Kidney capillary endothelial cell (primary cell): ENCODE measurements at regions not wholly inside any gene's neighbourhood (a gene's known extent, or its start where the extent isn't known, plus 50 kb on each side); places are given as distances from the start of the nearest gene placed in this dataset.

ENCODE experiments used
- DNase-seq: peaks from one replicate; pipeline ENCODE4 v3.0.0-alpha.2; 2018; ENCODE audit warnings: low spot score

DNA sequence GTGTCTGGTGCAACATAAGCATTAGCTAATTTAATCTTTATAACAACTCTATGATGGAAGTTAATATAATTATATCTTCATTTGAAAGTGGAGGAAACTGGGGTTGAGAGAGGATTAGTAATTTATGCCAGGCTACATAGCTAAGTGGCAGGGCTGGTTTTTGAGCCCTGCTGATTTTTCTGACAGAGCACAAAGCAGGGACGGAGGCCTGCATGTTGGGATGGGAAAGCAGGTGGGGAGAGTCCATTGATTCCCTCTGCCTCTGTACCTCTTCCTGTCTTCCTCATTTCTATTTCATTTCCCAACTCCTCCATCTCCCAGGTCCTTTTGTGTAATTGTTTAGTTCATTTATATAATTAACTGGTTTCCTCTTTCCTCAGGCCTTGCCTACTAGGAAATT lies 251.6 kb upstream of the ZPLD1 start:
- no peak for DNase-seq

DNA sequence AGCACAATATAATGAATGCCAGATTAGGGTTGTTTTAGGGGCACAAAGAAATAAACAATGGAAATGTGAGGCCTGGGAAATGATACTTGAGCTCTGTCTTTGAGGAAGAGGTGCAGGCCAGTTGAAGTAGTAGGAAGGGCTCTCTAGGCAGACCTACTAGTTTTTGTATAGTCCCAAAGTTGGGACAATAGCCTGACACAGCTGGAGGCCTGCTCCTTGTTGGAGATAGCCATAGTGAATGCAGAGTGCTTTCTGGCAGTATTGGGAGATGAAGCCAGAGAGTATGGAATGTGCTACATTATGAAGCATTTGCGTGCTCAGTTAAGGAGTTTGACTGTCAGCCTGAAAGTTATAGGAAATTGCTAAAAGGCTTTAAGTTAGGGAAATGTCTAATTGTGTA lies 251.2 kb upstream of the ZPLD1 start:
- no peak for DNase-seq

DNA sequence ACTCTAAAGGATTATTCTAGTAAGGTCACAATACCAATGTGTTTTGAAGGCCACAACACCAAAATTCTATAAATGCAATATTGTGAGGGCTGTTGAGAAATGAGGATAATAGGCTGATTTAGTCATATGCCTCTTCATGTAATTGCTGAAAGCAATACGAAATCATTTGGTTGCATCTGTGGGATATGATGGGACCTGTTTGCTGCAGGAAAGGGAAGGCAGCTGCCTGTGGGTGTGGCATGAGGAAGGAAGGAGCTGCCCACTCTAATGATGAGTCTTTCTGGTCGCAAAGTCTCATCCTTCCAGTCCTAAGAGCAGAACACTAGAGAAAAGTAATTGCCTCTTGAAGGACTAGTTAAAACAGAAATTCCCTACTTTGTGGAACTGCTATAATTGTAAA lies 245.3 kb upstream of the ZPLD1 start:
- DNase-seq = no peak

DNA sequence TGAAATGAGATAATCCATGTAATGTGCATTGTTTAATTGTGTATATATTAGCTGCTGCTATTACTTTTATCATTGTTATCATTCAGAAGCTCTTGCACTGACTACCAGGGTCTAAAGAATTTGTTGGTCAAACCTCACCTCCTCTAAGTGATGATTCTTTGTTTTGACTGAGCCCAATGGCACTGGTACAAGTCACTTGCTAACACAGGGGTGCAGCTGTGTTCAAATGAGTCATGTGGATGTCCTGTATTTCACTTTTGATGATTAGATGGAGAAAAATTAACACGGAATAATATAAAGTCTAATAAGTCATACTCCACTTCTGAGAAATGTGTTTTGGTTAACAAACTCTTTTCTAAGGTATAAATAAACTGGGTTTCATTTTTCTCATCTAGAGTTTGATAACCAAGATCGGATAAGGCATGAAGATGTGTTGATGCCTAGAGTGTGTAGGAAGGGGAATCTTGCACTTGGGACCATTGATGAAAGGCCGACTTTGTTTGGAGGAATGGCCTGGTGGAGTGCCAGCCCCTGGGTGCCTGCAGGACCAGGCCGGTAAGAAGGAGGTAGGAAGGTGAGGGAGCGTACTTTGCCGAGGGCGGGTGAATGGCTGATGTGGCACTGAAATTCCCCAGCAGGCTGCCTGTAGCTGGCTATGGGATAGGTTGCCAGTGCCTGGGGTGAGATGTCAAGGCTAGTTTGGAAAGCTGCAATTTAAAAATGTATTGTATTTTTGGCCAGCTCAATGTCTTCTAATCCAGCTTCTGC lies 244.7 kb upstream of the ZPLD1 start:
- no peak for DNase-seq

DNA sequence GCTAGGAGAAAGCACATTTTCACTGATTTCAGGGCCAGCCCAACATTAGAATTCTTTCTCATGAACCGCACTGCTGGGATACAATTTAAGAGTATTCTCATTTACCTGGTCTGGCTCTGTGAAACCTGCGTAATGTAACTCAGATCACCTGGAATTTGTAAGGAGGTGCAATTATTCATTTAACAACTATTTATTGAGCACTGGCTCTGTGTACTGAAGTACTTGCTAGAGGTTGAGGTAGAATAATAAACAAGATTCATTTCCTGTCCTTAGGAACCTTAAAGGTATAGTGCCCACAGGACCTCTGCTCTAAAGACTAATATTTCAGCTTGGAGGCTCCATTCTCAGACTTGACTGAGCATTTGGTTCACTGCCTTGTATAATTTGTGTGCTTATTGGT lies 242.2 kb upstream of the ZPLD1 start:
- no peak for DNase-seq

DNA sequence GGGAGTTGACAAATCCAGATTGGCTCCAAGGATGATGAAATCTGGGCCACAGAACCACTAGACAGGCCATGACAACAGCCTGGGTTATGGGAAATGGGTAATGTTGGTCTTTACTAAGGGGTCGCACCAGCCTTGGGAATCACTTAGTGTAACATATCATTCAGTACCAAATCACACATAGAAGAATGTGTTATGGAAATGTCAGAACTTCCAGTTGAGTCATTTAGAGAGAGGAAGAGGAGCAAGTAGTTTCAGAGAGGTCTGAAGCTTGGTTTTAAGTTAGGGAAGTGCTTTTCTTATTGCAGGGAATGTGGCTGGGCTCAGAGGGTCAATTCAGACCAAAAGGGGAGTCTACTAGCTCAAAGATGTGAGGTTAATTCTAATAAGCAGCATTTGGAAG lies 241.6 kb upstream of the ZPLD1 start:
- no peak for DNase-seq

DNA sequence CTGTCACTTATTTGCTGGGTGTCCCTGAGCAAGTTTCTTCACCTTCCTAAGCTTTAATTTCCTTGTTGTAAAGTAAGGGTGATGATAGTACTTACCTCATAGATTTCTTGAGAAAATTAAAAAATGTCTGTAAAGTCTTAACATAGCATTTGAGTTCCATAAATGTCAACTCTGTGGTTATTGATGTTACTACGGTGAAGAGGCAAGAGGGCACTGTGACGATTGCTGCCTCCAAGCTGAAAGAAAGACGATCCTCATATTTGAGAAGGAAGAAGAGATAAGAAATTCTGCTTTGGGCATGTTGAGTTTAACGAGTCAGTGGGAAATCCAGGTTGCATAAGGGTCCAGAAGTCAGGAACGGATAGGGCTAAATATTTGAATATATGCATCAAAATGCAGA lies 240.8 kb upstream of the ZPLD1 start:
- no peak for DNase-seq

DNA sequence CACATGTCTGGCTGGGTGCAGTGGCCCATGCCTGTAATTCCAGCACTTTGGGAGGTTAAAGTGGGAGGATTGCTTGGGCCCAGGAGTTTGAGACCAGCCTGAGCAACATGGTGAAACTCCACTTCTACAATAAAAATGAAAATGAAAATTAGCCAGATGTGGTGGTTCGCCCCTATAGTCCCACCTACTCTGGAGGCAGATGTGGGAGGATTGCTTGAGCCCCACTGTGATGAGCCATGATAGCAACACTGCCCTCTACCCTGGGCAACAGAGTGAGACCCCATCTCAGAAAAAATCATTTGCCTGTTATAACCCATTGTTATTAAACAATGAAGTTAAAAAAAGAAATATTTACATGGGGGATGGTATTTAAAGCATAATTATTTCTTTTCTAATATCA lies 240.1 kb upstream of the ZPLD1 start:
- DNase-seq = no peak

DNA sequence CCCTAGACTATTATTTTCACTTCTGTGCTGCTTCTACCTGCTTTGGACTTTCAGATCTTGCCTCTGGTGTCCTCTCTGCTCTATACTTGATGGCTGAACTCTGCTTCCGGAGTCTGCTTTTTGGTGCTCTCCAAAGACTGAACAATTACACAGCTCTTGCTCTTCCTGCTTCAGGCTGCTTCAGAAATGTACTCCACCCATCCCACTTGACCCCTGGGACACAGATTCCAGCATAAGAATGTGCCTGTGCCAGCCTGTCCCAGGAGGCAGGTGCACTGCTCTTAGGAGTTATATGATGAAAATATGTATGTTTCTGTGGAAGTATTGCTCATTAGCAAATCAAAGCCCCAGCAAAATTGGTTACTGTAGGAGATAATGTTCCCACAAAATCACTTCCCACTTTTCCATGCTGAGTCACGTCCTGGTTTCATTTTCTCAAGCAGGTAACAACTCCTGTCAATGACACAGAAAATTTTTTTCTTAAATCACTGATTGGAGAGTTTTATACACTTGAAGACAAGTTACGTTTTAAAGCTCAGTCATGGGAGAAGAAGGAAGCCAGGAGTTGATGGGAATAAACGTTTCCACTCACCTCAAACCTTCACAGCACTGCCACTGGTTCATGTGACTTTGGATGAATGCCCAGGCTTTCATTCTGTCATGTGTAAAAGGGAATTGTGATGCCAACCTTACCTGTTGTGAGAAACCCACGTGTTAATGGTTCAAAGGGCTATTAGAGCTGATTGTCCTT lies 239.4 kb upstream of the ZPLD1 start:
- no peak for DNase-seq

DNA sequence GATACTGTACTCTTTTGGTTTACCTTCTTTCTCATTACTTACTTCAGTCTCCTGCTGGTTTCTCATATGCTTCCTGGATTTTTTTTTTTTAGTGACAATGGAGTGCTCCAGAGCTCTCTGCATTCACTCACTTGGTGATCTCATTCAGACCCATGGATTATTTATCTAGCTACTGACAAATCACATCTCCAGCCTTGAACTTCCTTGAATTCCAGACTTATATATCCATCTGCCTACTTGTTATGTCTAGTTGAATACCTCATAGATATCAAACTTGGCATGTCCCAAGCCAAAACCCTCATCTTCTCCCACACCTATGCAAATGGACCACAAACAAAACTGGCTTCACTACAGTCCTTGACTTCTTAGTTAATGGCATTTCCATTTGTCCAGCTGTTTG lies 234.7 kb upstream of the ZPLD1 start:
- DNase-seq = no peak

DNA sequence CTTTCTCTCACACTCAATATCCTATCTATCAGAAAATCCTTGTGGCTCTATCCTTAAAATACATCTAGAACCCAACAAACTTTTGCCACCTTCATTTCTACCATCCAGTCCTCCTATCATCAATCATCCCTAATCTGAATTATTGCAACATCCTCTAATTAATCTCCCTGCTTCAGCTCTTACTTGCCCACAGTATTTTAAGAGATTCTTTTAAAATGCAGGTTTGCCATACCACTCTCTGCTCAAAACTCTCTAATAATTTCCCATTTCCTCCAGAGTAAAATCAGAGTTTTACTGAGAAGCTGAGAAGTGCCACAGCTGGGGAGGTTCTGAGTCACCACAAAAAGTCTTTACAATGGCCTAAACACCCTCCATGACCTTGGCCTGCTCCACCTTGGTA lies 234.3 kb upstream of the ZPLD1 start:
- DNase-seq = no peak

DNA sequence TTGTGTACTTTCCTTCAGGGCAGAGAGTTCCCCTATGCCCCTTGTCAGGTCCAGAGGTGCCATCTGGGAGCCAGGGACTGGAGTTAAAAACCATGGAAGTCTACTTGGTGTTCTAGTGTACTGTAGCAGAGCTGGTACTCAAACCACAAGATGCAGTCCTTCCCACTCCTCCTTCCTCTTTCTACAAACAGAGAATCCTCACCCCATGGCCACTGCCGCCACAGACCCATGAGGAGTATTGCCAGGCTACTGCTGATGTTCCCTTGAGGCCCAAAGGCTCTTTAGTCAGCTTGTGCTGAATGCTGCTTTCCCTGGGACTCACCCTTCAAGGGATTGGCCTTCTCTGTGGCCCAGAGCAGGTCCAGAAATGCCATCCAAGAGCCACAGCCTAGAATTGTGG lies 229.2 kb upstream of the ZPLD1 start:
- DNase-seq = no peak

DNA sequence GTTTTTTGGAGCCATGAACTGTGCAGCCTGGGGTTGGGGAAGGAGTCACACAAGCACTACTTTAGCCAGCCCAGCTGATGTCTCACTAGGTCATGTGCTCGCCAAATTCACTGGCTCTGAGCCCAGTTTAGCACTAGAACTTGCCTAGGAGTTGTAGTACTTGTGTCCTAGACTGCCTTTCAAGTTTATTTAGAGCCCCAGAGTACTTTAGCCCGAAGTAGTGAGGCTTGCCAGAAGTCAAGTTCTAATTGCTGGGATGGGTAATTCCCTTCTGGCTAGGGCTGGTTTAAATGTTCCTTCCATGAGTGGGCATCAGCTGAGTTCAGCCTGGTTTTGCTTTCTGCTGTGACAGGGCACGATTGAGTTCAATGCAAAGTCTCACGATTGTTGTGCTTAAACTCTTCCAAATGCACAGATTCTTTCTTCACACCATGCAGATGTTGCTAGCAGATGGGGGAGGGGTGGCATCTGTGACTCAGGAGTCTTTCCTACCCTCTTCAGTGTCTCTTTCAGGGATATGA lies 228.2 kb upstream of the ZPLD1 start:
- no peak for DNase-seq

DNA sequence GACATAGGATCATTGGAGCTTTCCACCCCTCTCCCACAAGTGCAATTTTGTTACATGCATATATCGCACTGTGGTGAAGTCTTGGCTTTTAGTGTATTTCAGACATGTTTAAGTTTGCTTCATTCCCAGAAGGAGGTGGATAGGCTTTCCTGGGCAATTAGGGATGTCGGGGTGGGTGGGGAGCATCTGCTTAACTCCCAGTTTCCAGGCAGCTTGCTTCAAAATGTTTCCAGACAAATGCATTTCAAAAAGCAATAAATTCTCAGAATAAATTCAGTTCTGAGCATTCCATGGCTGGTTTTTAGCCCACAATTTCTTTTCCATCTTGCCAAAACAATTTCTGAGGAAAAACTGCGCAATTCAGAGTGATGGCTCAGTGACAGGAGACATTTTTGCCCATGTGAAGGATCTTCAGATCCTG lies 227.7 kb upstream of the ZPLD1 start:
- no peak for DNase-seq

DNA sequence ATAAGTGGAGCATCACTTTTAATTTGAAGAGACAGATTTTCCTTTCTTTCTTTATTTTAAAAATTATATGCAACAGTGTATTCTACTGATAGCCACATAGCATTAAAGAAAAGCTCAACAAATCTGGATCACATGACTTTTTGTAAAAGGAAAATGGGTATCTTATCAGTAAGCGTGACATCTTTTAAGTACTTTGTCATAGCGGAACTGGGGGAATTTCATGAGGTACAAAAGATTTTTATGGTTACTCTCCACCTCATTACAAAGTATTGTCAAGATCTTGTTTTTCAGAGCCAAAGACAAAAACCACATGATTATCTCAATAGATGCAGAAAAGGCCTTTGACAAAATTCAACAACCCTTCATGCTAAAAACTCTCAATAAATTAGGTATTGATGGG lies 219.6 kb upstream of the ZPLD1 start:
- DNase-seq = no peak

DNA sequence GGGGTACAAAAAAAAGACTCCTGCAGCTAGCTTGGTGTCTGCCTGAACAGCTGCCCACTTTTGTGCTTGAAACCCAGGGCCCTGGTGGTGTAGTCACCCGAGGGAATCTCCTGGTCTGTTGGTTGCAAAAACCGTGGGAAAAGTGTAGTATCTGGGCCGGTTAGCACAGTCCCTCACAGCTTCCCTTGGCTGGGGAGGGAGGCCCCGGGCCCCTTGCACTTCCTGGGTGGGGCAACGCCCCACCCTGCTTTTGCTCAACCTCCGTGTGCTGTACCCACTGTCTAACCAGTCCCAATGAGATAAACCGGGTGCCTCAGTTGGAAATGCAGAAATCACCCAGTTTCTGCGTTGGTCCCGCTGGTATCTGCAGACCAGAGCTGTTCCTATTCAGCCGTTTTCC lies 211.7 kb upstream of the ZPLD1 start:
- no peak for DNase-seq

DNA sequence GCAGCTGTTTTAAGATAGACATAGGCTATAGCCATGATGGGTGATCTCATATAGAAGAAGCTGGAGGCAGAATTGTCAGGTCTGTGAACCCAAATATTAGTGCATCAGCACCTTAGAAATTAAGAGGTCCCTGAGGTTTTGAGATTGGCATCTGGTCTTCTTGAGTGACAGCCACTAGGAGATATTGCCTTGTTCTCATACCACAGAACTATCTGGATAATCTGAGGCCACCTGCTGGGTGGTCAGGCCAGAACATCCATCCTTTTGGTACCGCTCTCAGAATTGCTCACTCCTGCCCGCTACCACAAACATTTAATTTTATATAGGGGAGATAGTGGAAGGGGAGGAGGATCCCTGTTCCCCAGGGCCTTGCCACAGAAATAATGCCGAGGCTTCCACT lies 210.6 kb upstream of the ZPLD1 start:
- peak; percentile 14 for DNase-seq

DNA sequence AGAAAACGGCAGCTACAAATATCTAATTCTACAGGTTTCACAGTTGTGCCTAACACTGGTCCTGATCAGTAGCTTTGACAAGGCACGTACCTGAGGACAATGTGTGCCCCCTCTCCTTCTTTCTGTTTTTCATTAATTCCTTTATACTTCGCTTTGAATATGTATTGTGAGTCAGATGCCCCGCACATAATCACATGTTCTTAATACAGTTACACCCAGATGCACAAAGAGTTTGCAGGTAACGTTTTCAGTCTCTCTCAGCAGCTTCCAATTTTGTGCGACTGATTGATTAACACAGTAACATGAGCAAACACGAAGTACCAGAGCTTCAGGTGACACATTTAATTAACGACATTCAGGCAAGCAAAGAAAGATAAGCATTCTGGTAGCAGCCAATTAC lies 209.8 kb upstream of the ZPLD1 start:
- no peak for DNase-seq

DNA sequence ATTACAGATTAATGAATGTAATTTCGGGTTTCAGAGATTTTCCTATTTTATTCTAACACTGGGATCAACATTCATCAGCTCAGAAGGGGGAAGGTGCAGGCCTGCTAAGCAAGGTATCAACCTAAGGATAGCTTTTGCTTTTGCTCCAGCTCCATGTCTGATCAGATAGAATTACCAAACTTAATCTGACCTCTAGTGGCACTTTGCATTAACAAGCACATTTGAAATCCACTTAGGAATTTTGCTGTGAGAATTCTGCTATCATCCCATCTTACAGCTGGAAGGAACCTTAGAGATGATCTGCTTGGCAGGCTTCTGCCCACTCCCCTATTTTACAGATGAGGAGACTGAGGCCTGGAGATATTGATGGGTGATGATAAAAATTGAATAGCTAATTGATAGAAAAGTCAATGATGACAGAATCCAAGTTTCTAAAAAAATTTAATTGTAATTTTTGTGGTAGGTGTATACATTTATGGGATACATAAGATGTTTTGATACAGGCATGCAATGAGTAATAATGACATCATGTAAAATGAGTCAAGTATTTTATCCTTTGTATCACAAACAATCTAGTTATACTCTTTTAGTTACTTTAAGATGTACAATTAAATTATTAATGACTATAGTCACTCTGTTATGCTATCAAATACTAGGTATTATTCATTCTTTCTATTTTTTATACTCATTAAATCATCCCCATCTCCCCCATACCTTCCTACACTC lies 209.2 kb upstream of the ZPLD1 start:
- peak; percentile 78 for DNase-seq

DNA sequence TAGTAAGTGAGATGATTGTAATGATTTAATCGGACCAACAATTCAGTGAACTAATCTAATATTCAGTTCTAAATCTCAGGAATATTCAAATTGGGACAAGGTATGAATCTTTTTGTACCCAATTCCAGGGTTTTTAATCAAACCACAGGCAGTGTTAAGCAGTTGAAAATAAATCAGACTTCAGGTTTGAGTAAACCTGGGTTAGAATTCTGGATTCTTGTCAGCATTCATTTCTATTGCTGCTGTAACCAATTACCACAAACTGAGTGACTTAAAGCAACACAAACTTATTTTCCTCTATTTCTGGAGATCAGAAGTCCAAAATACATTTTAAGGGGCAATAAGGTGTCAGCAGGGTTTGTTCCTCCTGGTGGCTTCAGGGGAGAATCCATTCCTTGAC lies 208.4 kb upstream of the ZPLD1 start:
- no peak for DNase-seq

DNA sequence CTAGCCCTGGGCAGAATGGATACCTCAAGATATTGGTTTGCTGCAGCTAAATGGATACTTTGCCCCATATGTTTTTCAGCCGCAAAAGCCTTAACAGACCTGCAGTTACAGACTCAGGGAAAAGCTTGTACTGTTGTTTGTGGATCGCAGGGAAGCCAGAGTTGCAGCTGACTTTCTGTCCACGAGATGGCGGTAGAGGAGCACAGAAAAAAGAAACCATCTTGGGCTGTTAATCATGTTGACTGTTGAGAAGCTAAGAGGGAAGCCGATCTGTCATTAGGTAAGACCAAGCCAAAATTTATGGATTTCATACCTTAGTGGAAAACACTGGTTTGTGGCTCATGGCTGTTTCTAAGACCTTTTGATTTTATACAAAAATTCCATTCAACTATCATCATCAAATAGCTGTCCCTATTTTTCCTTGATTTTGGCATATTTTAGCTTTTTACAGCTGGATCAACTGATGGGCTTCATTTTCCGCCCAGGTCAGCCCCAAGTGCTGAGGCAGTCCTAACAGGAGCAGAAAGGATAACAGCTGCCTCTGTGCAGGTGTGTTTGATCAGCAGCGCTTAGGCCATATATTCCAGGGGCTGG lies 205.7 kb upstream of the ZPLD1 start:
- DNase-seq = peak; percentile 73

DNA sequence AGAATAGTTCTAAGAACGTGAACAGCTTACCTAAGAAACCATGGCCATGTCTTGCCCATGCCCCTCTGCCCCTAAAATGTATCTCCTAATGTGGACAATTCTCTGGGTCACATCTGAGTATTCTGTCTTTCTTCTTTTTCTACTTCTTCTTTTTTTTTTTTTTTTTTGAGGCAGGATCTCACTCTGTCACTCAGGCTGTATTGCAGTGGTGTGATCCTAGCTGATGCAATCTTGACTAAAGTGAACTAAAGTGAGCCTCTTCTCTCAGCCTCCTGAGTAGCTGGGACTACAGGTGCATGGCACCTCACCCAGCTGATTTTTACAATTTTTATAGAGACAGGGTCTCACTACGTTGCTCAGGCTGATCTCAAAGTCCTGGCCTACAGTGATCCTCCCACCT lies 204.8 kb upstream of the ZPLD1 start:
- DNase-seq = no peak

DNA sequence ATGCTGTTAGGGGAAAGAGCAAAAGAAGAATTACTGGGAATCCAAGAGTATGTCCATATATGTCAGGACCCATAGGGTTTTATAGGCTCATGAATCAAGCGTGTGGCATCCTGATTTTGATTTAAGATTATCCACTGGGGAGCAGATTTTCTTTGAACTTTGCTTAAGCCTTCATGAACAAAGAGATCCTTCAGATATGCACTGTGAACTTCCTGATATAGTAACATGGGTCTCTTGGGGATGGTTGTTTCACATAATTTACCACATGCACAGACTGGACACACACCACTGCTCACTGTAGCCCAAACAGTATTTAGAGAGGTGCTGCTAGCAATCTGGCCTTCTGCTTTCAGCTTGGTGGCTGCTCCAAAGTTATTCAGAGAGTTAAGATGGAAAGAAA lies 200.9 kb upstream of the ZPLD1 start:
- no peak for DNase-seq
